ENCODE measurements at regions not wholly inside any gene's neighbourhood (a gene's known extent, or its start where the extent isn't known, plus 50 kb on each side); places are given as distances from the start of the nearest gene placed in this dataset.

DNA sequence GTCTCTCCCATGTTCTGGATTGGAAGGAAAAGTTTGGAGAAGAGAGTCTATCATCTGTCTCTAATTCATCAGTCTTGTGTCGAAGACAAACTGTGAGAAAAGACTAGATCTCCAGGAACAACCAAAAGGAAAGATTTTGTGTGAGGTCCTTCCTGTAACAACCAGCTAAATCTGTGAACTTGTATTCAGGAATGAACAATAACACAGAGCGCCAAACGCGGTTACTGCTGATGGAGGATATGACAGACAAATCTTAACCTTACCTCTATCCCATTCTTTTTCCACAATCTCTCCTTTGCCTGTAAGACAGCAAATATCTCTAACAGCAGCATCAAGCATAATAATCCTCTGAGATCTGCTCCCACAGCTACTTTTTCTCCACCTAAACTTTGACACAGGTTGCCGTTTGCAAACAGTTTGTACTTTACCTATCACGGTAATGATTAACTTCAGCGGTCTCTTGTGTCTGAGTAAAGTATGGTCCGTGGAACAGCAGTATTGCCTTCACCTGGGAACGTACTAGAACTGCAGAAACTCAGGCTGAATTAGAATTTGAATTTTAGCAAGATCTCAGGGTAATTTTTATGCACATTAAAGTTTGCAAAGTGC lies 387.6 kb downstream of the ELAVL2 start:
- no peak overlapping the region for H2AK5ac ChIP-seq (ENCODE audit: low read depth, low read length)
- ChIA-PET POLR2A (ENCODE audit: unreplicated experiment) (no interaction called here), CTCF (no interaction called here)
- no peak overlapping the region for H2BK15ac ChIP-seq (ENCODE audit: low read depth, low read length)
- no peak overlapping the region for H4K91ac ChIP-seq (ENCODE audit: insufficient read depth, low read depth, low read length)
- H3K4me2 ChIP-seq (ENCODE audit: low read depth, low read length), result no peak overlapping the region
- H3K27me3 ChIP-seq (ENCODE audit: control insufficient read depth, insufficient read depth, low read length), result no peaks in the 10 kb centered on the region
- DNase-seq (no peak), ATAC-seq (ENCODE audit: low read depth) (no peak)
- H3K79me1 ChIP-seq (ENCODE audit: low read depth in 1 of 2, low read length in 2 of 2), result no peaks in the 10 kb centered on the region
- TF ChIP-seq CHD1 (IDR thresholded peaks at IDR 0.05; ENCODE audit: low read depth, low read length), result no peak
- TF ChIP-seq RFX5 (IDR thresholded peaks at IDR 0.05; ENCODE audit: low read depth, low read length), result no peak
- no peak for TF ChIP-seq POLR2A (IDR thresholded peaks at IDR 0.05; ENCODE audit: low read depth, low read length)
- TF ChIP-seq ELK1 (IDR thresholded peaks at IDR 0.05; ENCODE audit: borderline replicate concordance, low read depth, low read length), result no peak
- no peak for TF ChIP-seq BHLHE40 (IDR thresholded peaks at IDR 0.05; ENCODE audit: low read depth, low read length)
- TF ChIP-seq MAZ (IDR thresholded peaks at IDR 0.05; ENCODE audit: borderline replicate concordance, low read depth, low read length), result no peak
- no peak for TF ChIP-seq RCOR1 (IDR thresholded peaks at IDR 0.05; ENCODE audit: insufficient replicate concordance, low read length)
- TF ChIP-seq SMC3 (IDR thresholded peaks at IDR 0.05; ENCODE audit: low read depth, low read length), result no peak
- TF ChIP-seq CTCF (conservative IDR thresholded peaks at IDR 0.05; ENCODE audit: low read depth, low read length), result no peak
- no peak for TF ChIP-seq MXI1 (IDR thresholded peaks at IDR 0.05; ENCODE audit: borderline replicate concordance, low read depth, low read length)
- no peak for TF ChIP-seq RAD21 (IDR thresholded peaks at IDR 0.05; ENCODE audit: low read length)
- TF ChIP-seq NFE2L2 (IDR thresholded peaks at IDR 0.05; ENCODE audit: low read depth, low read length), result no peak
- no peak for TF ChIP-seq USF2 (IDR thresholded peaks at IDR 0.05; ENCODE audit: low read depth, low read length)
- no peak for TF ChIP-seq FOS (IDR thresholded peaks at IDR 0.05; ENCODE audit: low read depth, low read length)
- TF ChIP-seq MAFK (IDR thresholded peaks at IDR 0.05; ENCODE audit: low read depth, low read length), result no peak
- no peak for TF ChIP-seq CEBPB (IDR thresholded peaks at IDR 0.05; ENCODE audit: low read depth, low read length)
- no peak overlapping the region for H3K56ac ChIP-seq (ENCODE audit: extremely low read depth, insufficient read depth, low read length)
- H2BK120ac ChIP-seq (ENCODE audit: low read depth, low read length), result no peak overlapping the region
- H2BK5ac ChIP-seq (ENCODE audit: low read depth, low read length, poor library complexity, severe bottlenecking), result no peak overlapping the region
- H3K9me3 ChIP-seq (ENCODE audit: control insufficient read depth, insufficient read depth, low read length), result peaks cover 7% of the 10 kb centered on the region
- in situ Hi-C loops (cut with MboI; ENCODE audit: low sequenced_read_pairs) (no loop called here), intact Hi-C loops (cut with micrococcal nuclease) (loop anchor here (10.0 kb wide), 1 partner anchor 964 kb away; no protein-coding TSS in a partner anchor), dilution Hi-C loops (cut with HindIII; ENCODE audit: low sequenced_read_pairs, unreplicated experiment) (no loop called here)
- H3K18ac ChIP-seq (ENCODE audit: low read depth, low read length), result no peak overlapping the region
- H2BK20ac ChIP-seq (ENCODE audit: low read depth, low read length), result no peak overlapping the region
- BruUV-seq (replicated peaks), result no TSS peak
- H3K23ac ChIP-seq (ENCODE audit: low read depth, low read length), result no peak overlapping the region
- no peak overlapping the region for H3K14ac ChIP-seq (replicated peaks; ENCODE audit: low read depth, low read length)
- no peak overlapping the region for H3K4ac ChIP-seq (ENCODE audit: low read depth, low read length)
- H3K36me3 ChIP-seq (ENCODE audit: control insufficient read depth, insufficient read depth, low read length), result no peaks in the 10 kb centered on the region
- H3K9me1 ChIP-seq (ENCODE audit: insufficient read depth, low read length), result no peaks in the 10 kb centered on the region
- H3K4me1 ChIP-seq (ENCODE audit: control insufficient read depth, insufficient read depth, low read length), result no peaks in the 10 kb centered on the region
- H3K9ac ChIP-seq (ENCODE audit: low read depth, low read length), result no peak overlapping the region
- no peaks in the 10 kb centered on the region for H4K20me1 ChIP-seq (ENCODE audit: insufficient read depth, low read length)
- no peak overlapping the region for H3K27ac ChIP-seq (ENCODE audit: insufficient read depth, low read length)
- 41% methylated on average over 3 of the region's 9 CpGs; no CpG with 5 or more reads in 1 of the 2 experiments for WGBS, 2 experiments (ENCODE audit: extremely low coverage in 2 of 2, insufficient read length in 1 of 2)
- no peak overlapping the region for H3K4me3 ChIP-seq (ENCODE audit: insufficient read depth, low read depth, low read length)
- no peak overlapping the region for H2AFZ ChIP-seq (replicated peaks; ENCODE audit: low read length, poor library complexity)
- no peak overlapping the region for H4K8ac ChIP-seq (ENCODE audit: low read depth in 2 of 2, low read length in 2 of 2)
- no peak overlapping the region for H4K5ac ChIP-seq (ENCODE audit: low read depth, low read length)
- no peak overlapping the region for H2AK9ac ChIP-seq (replicated peaks; ENCODE audit: low read depth, low read length, poor library complexity)

Measured in IMR-90 (cell line).